ENCODE measurements at regions not wholly inside any gene's neighbourhood (a gene's known extent, or its start where the extent isn't known, plus 50 kb on each side); places are given as distances from the start of the nearest gene placed in this dataset.

GRCh38 chr1:227374846-227375245, 56.6 kb upstream of the CDC42BPA start:
- no peak for DNase-seq (ENCODE audit: low spot score)

DNA sequence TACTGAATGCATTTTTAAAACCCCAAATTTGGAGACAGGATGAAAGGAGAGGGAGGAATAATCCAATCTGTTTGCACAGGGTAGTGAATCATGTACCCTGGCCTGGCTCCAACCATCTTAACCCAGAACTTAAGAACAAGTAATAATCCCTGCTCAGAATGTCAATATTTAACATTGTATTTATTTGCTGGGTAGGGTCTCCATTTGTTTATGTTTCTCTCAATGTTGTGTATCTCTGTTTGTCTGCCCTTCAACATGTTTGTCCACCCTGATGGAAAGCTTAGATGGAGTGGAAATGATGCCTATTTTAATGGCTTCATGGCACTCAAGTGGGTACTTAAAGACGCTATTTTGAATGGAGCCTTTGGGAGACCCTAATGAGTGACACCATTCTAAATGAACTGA, 54.4 kb upstream of the CDC42BPA start:
- no peak for DNase-seq (ENCODE audit: low spot score)

- no peak for DNase-seq (ENCODE audit: low spot score)
Observed at GRCh38 chr1:227370533-227371254, 52.4 kb upstream of the CDC42BPA start.

DNA sequence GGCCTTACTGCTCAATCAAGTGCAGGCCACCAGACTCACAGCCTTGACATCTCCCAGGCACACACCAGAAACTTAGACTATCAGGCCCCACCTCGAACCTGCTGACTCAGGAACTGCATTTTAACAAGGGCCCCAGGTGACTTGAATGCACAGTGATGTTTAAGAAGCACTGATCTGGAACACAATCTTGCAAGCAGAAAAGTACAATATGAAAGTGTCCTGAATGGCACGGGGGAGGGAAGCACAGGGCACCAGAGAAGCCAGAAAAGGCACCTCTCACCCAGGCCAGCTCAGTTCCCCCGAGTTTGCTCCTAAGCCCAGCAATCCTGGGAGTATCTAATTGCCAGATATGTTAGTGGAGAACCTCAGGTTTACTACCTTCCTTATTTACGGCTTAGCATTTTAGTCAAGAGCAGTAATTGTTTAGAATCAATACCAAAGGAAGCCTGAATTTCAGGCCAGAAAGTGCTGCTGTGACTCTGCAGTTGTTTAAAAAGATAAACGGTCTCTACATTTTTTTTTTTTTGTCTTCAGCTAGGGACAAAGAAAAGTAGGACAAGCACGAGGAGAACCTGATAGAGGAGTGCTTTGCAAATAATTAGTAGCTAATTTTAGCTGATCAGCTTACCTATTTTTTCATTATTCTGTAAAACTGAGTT, 50.9 kb upstream of the CDC42BPA start:
- no peak for DNase-seq (ENCODE audit: low spot score)

All from hematopoietic multipotent progenitor cell treated with erythropoietin and hydrocortisone succinate and interleukin-3 and kit ligand, for 15 days (in vitro differentiated cells).